GM18858 (cell line): ENCODE measurements at regions not wholly inside any gene's neighbourhood (a gene's known extent, or its start where the extent isn't known, plus 50 kb on each side); places are given as distances from the start of the nearest gene placed in this dataset.
A peak's percentile ranks its signal among the peaks of the same experiment; 100 is the strongest.

Source experiments
- ATAC-seq: cut with Tn5 transposase; IDR thresholded peaks from one replicate; pipeline ENCODE4 v1.9.1; 2021; ENCODE audit not compliant: unreplicated experiment

DNA sequence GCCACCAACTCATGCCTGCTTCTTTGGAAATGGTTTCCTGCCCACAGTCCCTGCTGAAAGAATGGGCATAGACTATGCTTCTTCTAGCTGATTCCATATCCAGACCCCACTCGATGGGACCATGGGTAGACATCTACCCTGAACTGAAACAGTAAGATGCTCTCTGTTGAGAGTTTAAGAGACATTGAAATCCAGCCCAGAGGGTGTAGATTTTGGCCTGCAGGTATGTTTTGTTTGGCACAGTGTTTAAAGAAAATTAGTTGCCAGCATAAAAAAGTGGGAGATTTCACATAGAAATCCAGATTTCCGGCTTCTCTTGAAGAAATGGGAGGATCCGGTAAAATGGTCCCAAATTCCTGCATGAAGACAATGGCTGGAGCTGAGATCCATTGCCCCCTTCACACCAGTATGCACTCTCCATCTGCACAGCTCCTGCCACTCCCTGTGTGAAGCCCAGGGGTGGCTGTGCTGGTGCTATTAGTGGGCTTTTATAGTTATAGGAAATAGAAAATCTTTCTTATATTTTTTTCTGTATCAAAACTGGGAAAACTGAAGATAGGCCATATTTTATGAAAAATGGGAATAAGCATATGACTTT lies 218.1 kb downstream of the PTEN start:
- ATAC-seq, result no peak

DNA sequence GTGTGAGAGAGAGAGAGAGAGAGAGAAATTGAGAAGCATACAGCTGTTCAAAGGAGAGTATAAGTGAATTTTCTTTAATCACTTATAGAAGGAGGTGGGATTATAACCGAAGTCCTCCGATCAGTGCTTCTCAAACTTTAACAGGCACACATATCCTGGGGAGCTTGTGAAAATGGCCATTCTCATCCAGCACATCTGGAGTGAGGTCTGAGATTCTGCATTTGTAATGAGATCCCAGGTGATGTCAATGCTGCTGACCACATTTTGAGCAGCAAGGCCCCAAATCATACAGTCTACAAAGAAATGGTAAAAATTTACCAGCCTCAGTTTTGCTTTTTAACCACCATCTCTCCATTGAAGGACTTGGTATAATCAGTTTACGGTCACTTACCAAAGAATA lies 219.0 kb downstream of the PTEN start:
- ATAC-seq, result peak; percentile 11

DNA sequence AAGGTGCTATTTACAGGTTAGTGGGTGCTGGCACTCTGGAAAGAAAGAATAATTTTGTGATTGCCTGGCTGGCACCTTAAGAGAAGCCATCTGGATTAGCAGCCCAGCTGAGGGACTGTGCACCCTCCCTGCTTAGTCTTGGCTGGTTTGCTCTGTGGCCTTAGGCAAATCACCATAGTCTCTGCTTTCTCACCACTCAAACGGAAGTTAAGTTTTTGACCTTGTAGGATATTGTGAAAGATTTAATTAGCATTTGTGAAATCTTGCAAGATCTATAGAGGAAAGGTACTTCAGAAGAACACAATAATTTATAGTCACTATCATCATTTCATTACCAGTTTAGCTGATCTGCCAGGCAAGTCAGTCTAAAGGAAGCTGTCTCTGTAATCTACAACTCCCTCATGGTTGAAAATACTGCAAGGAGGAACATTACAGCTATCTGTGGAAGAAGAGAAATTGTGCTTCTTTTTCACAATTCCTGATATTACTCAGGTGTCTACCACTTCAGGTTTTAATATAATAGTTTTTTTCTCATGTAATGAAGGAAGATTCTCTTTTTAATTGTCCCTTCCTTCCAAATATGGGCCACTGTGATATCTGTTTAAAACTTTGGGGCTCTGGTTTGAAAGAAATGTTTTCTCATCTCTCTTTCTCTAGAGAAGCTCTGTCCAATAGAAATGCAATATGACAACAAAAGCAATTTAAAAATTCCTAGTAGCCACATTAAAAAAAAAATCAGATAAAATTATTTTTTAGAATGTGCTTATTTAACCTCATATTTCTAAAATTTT lies 219.6 kb downstream of the PTEN start:
- ATAC-seq, result peak; percentile 66

DNA sequence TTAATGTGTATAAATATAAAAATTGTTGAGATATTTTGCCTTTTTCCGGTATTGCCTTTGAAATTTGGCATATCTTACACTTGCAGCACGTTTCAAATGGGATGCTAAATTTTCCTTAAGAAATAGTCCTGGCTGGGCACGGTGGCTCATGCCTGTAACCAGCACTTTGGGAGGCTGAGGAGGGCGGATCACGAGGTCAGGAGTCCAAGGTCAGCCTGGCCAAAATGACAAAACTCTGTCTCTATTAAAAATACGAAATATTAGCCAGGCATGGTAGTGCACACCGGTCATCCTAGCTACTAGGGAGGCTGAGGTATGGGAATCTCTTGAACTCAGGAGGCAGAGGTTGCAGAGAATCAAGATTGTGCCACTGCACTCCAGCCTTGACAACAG lies 220.2 kb downstream of the PTEN start:
- ATAC-seq, result no peak

DNA sequence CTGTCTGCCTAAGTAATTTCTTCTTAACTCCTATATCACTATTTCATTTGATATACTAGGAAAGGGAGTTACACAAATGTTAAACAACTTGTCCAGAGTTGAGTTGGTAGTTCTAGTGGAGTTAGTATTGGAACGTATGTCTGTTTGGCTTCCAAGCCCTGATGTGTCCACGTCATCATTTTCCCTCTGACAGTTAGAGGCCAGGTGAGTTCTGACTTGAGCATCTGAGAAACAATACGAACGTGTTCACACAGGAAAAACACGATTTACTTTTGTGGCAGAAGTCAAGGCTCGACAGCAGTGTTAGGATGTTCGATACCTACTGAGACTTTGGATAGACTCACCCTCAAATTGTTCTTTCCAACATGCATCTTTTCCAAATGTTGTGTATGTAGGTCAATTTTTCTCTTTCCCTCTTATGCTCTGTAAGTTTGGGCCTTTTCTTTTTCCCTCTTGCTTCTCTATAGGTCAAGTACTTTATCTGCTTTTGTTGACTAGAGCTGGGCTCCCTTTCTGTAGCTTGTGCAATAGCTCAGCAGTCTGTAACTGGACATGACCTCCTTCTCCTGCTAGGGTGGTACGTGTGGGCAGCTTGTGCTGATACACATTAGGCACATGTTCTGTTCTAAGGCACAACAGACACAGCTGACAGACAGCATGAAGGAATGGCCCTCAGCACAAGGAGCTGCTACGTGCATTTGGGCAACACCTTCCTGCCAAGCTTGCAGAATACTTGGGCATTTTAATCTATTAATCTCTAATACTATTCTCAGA lies 222.9 kb downstream of the PTEN start:
- no peak for ATAC-seq

DNA sequence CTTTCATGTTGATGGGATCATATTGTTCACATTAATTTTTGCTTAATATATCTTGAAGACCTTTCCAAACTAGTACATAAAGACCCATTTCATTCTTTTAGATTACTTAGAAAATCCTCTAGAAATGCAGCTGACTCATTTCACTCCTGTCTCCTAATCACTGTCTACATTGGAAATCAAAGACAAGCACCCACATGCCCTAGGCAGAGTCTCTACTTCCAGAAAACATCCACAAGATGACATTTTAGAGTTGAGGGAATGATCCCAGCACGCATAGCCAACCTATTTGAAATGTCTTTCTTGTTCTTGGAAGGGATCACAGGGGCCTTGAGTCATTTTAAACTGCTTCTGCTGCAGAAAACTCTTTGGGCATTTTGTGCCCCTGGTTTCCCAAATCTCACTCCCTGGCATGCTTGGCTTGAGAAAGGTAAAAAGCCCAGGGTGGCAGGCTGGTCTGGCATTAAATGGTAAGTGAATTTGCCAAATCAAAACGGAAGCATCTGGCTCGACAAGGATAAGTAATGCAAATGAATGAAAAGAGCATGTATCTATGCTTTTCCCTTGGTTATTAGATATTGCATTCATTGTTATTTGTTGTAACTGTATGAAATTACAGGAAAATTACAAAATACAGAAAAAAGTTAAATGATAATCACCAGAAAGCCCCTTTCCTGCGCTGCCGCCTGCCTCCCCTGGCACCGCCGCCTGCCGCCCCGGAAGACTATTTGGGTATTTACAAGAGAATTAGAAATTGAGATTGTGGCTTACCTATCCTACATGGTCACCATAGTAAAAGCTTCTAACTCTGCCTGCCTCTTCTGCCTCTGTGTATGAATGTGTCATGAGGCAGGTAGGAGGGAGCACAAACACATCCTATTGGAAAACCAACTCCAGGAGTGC lies 225.3 kb downstream of the PTEN start:
- ATAC-seq, result no peak

DNA sequence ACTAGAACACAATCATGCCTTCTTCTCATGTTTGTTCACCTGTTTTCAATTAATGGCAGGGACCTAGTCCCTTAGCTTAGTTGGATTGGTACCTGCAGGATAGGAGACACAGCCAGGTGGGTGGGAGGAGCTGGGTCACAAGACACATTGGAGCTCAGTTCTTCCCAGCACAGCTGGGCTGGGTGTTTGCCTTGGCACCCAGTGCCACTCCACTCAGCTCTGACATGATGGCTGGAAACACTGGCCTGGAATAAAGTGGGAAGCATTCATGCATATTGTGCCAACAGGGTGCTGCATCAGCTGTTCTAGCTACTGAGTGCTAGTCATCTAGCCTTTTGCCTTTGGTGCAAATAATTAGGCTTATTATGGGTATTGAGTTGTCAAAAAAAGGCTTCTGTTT lies 226.1 kb downstream of the PTEN start:
- no peak for ATAC-seq

DNA sequence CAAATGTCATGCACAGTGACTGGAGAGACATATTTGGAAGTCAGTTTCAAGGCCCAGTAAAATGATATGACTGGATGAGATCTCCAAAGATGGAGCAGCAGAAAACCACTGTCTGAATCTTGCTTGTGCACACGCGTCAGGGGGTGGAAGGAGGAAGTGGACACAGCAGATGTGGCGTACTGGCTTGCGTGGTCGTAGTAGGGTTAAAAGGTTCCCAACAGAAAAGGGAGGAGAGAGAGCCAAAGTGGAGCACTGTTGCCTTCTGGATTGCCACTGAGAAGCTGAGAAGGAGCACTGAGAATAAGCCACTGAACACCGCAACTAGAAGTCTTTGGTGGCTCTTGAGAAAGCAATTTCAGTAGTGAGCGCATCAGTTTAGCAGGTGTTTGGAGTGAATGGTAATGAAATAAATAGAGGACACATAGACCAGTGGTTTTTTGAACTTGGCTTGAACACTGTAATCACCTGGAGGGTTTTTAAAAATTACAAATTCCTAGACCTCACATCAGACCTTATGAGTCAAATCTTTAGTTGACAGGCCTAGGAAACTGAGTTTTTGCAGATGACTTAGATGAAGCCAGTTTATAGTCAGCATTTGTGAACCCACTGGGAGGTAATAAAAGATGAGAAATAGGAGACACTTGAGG lies 227.3 kb downstream of the PTEN start:
- no peak for ATAC-seq

DNA sequence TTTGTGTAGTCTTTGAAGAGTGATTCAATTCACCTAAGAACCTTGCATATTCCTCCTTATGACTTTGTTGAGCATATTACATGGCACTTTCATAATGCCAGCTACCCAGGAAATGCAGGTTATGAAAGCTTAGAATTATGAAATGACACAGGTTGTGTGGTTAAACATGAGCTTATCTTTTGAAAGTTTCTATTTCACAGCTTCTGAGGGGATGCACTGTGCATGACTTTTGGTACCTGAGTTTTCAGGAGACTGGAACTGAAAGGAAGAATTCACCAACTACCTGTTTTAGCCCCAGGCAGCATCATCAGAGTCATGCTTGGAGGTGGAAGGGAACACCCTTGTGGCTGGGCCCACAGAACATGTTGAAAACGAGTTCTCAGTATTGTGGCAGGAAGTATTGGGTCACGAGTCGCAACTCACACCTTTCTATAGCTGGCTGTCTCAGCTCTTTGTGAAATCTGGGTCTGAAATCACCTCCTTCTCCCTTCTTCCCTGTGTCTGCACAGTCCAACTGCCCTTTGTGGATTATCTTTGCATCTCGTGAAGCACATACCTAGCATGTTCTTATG lies 228.2 kb downstream of the PTEN start:
- ATAC-seq, result peak; percentile 79

DNA sequence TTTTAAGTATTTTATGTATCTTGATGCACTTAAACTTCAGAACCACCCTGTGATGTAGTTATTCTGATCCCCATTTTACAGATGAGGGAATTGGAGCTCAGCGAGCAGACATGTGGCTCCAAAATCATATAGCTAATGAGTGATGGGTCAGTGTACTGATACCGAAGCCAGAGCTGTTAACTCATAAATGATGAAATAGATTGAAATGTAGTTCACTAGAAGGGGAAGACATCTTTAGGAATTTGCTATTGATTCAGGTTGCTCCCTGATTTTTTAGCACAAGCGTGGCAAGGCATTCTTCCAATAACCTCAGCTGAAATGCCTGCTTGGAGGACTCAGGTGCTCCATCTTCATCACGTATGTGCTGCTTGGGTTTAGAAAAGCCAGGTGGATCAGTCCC lies 228.8 kb downstream of the PTEN start:
- ATAC-seq, result no peak

DNA sequence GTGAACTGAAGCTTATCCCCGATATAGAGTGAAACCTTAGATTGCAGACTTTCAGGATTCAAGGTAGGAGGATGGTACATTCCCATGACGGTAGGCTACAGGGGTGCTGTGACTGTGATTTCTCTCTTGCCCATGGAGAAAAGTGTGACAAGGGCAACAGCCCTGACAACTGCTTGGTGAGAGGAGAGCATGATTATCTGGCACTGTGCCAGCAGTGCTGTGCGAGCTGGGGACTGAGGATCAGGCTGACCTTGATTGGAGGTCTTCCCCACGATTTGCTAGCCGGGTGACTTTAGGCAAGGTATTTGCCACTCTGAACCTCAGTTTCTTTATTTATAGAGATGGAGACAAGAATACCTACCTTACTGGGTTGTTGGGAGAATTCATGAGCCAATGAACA lies 229.5 kb downstream of the PTEN start:
- no peak for ATAC-seq

DNA sequence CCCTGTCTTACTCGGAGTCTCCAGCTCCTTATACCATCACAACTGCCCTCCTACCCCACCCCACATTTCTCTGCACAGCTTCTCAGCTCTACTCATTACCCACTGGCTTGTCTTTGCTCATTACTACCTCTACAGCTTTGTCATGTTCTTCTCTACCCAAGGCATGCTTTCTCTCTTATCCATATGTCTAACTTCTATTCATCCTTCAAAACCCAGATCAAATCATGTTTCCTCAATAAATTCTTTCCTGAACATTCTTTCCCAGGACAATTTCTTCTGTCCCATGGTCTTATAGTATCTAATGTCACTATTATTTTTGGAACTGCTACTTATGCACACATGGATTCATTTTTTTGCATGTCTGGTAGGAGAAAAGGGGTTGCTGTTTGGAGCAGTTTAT lies 231.4 kb downstream of the PTEN start:
- no peak for ATAC-seq

DNA sequence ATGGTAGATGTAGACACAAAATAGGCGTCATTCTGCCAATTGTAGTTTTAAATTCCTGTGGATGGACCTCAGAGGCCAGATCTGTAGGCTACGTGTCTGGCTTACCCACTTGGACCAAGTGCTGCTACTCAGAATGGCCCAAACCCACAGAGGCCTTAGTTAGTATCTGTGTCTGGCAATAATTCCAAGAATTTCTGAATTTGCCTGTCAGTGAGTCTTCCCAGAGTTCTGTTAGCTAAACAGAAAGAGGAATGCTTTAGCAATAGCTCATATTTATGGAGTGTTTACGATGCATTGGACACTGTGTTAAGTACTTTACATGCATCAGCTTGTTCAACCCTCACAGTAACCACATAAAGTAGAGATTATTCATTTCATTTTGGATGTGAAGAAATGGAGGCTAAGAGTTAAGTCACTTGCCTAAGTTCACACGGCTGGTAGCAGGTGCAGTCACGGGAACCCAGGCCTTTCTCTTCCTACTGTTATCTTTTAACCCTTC lies 231.8 kb downstream of the PTEN start:
- no peak for ATAC-seq

DNA sequence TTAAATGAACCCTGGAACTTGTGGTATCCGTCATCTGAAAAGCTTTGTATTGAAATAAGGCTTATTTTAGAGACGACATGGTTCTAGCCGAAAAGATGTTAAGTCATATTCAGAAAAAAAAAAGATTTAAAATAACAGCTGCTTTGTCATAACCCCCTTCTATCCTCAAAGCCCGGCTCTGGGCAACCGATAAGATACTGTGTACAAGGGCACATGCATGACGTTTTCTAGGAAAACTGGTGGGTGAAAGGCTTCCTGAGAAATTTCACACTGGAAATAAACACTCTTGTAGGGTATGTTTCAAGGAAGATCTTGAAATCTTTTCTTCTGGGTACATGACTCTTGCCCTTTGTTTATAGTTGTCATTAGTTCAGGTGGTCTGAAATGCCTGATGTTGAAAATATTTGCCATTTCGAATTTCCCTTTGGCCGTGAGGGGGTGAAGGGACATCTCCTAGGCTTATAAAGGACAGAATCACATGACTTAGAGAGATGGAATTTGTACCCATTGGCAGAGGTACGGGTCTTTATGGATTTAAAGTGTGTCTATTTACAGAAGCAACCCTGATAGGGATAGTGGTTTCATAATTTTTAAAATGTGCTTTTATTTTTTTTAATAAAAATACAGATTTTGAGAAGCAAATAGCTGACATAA lies 232.5 kb downstream of the PTEN start:
- ATAC-seq, result no peak

DNA sequence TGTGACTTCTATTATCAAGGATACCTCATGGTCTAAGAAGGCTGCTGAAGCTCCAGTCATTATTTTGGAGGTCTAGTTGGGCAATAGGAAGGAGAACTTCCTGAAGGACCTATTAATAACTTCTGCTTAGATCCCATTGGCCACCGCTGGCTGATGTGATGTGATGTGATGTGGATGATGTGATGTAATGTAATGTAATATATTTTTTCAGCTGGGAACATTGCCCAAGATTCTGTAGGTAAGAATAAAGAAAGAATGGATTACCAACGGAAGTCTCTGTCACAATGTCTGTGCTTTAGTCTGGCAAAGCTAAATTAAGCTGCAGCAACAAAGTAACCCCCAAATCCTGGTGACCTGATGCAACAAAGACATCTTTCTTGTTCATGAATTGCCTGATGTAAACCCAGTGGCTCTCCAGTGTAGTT lies 233.7 kb downstream of the PTEN start:
- no peak for ATAC-seq

DNA sequence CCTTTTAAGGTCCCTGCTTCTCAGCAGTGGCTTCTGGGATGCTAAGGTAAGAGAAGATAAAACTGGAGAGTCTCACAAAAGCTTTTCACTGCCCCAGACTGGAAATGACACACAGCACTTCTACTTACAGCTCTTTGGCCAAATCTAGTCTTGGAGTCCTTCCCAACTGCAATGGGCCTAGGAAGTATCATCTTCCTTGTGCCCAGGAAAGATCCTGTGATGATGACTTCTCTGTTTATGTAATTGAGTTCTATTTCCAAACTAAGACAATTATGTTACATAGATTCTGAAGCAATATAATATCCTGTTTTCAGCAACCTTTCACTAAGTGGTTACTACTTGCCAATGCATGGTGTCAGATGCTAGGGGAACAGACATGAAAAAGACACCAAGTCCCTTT lies 234.1 kb downstream of the PTEN start:
- no peak for ATAC-seq

DNA sequence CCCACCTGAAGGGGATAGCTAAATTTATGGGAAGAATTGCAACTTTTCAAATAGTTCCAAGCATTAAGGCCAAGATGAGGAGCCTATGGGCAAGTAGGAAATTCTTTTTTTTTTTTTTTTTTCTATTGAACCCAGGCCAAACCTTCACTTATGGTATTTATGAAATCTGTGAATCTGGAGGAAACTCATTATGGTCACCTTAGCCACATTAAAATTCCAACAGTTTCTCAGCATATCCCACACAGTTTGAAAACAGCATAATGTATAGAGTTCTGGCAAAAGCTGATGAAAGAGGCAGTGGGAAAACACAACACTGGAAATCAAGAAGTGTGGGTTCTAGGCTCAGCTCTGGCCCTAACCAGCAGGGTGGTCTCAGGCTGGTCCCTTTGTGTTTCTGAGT lies 236.9 kb downstream of the PTEN start:
- no peak for ATAC-seq

DNA sequence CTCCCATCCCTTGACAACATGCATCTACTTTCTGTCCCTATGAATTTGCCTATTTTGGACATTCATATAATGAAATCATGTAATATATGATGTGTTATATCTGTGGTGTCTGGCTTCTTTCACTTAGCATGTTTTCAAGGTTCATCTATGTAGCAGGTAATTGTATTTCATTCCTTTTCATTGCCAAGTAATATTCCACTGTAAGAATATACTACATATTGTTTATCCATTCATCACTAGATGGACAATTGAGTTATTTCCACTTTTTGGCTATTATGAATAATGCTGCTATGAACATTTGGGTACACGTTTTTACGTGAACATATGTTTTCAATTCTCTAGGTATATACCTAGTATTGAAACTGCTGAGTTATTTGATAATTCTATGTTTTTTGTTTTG lies 238.2 kb downstream of the PTEN start:
- ATAC-seq, result no peak

DNA sequence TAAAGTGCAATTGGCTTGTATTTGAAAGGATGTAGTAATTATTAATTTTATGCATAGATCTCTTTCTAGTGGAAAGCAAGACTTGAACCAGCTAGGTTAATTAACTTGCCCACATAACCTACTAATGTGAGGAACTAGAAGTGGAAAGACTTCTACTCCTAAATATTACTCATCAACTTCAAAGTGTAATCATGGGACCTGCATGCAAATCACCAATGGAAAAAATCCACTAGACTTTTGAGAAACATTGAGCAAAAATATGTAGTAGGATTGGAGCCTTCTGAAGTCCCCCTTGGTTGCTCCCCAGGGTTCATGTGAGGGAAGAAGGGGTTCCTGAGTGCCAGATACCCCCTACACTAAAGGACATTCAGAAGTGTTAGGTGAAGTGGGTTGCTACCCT lies 240.2 kb downstream of the PTEN start:
- no peak for ATAC-seq

DNA sequence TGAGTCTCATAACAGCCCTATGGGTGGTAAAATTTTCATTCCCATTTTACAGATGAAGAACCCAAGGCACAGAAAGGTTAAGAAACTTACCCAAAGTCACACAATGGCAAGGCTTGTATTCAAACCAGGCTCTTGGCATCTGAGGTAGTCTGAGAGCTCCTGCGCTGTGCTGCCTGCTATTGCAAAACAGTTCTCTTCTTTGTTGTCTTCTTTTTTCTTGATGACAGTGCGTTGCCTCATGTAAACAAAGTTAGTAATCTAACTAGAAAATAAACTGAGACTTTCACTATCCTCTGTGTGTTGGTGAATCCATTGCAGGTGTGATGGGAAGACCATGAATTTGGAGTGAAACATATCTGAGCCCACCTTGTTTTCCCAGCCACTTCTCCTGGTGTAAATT lies 240.8 kb downstream of the PTEN start:
- no peak for ATAC-seq
